Activated CD8-positive, alpha-beta memory T cell treated with anti-CD3 and anti-CD28 coated beads for 36 hours (primary cell): ENCODE measurements at regions not wholly inside any gene's neighbourhood (a gene's known extent, or its start where the extent isn't known, plus 50 kb on each side); places are given as distances from the start of the nearest gene placed in this dataset.
"Not testable (repeated sequence)": the region's sequence is repeated elsewhere in the genome, so short reads cannot be mapped to it uniquely, and the experiment has no call there.

Experiments
- CTCF ChIA-PET: fragments of 350-600 bp; sonication (Branson Sonifier 250); formaldehyde crosslinking; loops from one replicate; lab custom pipeline; 2021; ENCODE audit warnings: antibody characterized with exemption; lab: Charles Lee
- POLR2A ChIA-PET: fragments of 350-600 bp; sonication (Branson Sonifier 250); formaldehyde crosslinking; loops from one replicate; lab custom pipeline; 2021; ENCODE audit warnings: antibody characterized with exemption; lab: Charles Lee

DNA sequence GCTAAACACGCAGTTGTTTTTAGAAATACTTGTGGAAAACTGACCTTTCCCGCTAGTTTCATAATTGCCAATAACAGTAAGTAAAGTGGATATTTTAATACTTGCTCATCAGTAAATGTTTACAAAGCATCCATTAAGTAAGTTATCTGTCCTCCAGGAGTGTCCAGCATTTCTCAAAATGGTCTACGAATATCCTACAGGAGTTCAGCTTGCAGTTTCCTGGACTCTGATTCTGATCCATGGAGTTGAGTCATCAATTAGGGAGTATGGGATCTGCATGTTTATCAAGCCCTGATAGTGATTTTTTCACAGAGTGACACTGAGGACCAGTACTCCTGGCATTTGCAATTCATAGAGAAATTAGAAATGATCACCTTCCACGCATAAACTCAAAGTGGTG is 325.2 kb upstream of the AADAT start:
- POLR2A ChIA-PET, result no interaction called here
- CTCF ChIA-PET, result no interaction called here

DNA sequence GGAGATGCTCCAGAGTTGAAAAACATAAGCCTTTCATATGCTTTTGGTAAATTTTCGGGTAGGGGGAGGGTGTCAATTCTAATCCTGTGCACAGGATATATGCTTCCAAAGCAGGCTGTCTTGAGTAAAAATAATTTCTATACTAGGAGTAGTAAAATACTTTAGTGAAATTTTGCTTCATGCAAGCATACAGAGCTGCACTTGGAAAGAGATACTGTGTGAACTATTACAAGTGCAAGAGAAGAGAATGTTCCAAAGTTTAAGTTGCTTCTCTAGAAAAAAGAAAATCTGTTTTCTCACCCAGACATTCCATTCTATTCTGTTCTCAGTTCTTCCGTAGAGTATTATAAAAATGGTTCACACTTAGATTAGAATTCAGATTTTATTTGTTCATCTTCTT is 324.6 kb upstream of the AADAT start:
- CTCF ChIA-PET, result no interaction called here

DNA sequence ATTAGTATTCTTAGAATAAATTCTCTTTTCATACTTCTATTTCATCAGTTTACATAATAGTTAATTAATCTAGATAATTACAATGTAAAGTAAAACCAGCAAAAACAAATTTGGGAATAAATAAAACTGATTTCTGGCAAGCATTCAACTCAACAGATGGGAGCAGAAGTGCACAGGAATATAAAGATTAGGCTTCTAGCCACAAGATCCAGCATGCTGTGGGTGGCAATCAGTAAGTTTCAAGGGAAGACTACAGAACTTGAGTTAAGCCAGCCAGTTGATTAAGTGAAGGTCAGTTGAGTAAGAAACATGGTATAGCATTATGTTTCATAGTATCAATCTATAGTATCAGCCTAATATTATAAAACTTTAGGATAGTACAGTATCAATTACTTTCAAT is 324.2 kb upstream of the AADAT start:
- CTCF ChIA-PET, result no interaction called here
- POLR2A ChIA-PET, result no interaction called here

More for the DNA sequence above, 324.6 kb upstream of the AADAT start:
- POLR2A ChIA-PET, result no interaction called here

DNA sequence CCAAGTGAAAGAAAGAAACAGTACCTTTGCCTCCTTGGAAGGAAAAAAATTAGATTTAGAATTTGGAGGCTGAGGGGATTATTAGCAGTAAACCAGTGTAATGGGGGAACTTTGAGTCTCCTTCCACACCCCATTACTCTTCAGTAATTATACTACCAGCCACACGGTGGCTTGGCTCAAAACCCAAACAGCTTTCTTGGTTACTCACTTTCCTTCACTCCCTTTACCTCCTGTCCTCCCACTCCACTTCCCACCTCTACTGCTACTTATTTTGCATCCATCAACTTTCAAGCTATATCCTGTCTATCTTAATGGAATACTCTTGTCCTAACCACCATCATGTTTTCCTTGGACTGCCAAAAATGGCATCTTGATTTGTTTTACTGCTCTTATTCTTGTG is 310.6 kb upstream of the AADAT start:
- POLR2A ChIA-PET, result no interaction called here
- CTCF ChIA-PET, result no interaction called here

DNA sequence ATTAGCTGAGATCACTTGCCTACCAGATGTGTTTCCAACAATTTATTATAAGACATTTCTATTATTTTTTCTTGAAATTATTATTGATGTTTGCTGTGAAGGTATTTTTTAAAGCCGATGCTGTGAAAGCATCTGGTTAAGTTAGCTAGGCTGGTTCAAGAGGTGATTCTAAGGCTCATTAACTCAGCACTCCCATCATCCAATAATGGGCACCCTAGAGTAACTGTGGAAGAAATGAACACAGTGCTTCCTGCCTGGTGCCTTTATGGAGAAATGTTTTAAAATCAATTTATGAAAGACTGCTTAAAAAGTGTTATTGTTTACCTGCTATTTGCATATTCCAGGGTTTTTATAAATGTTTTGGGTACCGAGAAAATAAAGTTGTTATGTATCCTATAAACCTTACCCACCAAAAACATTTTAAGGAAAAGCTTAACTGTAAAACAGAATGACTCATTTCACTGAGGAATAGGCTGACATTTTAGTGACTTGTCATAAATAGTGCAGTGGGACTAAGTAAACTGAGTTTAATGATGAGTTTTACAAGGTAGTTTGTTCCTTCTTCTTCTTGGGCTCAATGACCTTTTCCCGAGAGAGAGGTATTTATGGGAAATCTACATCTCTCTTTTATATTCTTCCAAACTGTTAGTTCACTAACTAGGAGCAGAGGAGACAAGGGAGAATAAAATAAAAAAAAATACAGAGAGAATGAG is 310.0 kb upstream of the AADAT start:
- POLR2A ChIA-PET, result no interaction called here
- CTCF ChIA-PET, result no interaction called here

DNA sequence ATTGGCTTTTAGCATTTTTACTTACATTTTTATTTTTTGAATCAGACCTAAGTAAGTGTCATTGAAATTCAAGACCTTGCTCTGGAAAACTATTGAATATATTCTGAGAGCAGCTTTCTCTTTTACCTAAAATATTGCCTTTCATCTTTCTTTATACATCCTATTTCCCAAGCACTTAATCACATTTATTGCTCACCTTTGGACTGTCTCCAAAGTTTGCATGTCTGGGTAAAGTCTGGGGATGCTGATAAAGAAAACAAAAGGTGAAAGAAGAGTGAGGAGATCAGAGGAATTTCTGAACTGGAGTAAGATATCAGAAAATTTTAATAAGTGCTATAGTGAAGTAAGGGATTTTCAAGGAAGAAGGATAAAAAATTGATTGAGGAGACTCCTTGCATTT is 308.5 kb upstream of the AADAT start:
- ChIA-PET POLR2A (no interaction called here), CTCF (no interaction called here)

DNA sequence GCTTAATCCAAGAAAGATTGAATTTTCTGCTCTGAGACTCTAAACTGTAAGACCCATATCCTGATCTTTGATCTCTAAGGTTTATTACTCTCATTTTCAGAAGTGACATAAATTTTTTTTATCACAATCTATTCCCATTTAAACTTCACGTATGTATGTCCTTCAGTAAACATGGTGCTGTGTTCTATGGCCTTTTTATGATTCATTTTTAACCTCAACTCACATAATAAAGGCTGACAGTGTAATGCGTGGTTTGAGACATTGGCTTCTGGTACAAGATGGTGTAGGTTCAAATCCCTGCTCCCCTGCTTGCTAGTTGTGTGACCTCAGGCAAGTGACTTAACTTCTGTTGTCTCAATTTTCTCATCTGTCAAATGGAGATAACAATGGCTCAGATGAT is 306.0 kb upstream of the AADAT start:
- ChIA-PET CTCF (no interaction called here), POLR2A (no interaction called here)

DNA sequence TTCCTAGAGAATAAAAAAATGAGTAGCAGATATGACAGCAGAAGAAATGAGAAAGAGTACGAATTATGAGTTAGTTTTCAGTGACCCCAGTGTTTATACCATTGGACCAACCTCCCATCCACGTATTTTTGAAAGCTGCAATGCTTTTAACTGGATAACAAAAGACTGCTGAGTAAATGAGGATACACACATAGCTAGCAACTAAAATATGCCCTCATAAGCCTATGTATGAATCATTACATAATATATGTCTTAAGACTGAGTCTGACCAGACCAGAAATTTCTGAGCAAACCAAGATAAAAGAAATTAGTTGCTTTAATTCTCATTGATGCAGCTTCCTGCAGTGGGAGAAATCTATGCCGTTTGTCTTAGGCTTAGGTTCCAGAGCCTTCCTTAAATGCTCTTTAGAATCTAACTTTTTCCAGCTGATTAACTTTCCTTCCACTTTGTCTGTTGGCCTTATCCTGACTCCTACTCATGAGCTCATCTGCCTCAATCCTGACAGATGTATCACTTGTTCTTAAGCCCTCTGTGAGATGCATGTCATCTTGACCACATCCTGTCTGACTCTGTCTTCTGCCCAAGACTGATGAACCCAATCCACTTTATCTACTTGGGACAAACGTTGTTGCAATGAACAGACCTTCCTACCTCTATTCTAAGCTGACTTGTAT is 301.4 kb upstream of the AADAT start:
- CTCF ChIA-PET, result no interaction called here

DNA sequence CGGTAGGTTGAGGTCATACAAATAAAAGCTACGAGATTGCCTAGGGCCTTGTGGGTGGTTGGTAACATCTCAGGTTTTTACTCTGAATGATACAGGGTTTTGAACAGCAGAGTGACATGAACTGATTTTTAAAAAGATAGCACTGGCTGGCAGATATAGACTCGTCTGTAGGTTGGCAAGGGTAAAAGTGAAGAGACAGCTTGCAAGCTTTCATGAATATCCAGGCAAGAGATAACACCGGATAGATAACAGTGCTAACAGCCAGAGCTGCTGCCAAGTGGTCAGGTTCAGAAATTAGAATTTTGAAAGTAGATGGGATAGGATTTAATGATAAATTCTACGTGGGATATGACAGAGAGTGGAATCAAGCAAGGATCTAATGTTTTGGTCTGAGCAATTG is 299.7 kb upstream of the AADAT start:
- CTCF ChIA-PET, result no interaction called here
- POLR2A ChIA-PET, result no interaction called here

More for the DNA sequence above, 301.4 kb upstream of the AADAT start:
- POLR2A ChIA-PET, result no interaction called here

DNA sequence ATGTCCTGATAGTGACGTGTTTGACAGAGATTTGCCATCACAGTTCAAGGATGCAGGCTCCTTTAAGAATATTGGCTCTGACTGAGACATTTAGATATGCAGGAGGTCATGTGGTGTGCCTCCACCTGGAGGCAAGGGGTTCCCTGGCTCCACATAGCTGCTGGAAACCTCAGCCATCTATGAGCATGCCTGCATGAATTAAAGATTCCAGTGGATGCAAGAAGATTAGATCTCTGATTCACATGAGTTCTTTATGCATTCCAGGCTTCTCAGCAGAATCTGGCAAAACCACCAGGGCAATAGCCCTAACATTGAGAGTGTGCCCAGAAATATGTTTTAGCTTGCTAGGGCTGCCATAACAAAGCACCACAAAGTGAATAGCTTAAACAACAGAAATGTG is 298.5 kb upstream of the AADAT start:
- ChIA-PET CTCF (no interaction called here), POLR2A (no interaction called here)

DNA sequence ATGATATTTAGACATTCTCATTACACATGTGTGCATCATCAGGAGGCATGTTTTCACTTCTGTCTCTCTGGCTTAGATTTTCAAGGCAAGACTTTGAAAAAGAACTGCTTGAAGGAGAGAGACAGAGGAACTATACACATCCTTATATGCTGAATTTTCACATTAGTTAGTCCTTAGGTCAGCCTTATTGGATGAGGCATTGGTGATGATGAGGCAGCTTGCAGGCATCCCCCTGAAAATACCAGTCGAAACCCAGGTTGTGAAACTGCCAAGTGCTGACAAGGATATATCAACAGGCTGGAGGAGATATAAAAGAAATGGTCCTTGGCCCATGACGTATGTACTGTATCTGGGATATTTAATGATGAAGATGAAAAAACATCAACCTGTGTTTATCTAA is 297.2 kb upstream of the AADAT start:
- ChIA-PET POLR2A (no interaction called here), CTCF (no interaction called here)

DNA sequence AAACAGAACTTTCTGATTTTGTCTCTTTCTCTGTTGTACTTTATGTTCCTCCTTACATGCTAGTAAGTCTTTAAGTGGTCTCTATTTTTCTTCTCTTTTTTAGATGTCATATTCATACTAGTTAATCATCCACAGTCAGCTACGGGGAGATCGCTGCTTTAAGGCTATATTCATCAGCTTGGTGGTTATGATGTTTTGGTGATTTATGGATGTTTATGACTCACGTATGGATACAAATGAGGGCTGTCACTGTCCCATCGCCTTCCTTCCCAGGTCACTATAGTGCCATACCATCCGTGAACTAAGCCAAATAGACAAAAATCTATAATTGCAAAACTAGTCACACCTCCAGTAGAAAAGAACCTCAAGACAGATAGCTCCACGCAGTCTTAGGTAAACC is 296.8 kb upstream of the AADAT start:
- ChIA-PET POLR2A (no interaction called here), CTCF (no interaction called here)

DNA sequence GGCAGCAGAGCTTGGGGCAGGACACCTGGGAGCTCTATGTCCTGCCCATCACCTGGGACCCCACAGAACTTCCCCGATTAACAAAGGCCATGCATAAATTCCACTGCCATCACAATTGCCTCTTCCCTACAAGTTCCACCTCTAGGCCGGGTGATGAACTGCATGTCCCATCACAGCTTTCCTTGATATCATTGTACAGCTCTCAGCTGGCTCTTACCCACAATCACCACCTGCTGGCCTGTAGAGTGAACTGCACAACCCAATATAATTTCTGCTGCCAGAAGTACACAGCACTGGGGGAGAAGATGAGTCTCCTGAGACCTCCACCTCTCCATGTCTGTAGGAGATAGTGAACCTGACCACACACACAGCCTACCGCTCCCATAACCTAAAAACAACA is 285.0 kb upstream of the AADAT start:
- POLR2A ChIA-PET, result no interaction called here
- CTCF ChIA-PET, result no interaction called here

DNA sequence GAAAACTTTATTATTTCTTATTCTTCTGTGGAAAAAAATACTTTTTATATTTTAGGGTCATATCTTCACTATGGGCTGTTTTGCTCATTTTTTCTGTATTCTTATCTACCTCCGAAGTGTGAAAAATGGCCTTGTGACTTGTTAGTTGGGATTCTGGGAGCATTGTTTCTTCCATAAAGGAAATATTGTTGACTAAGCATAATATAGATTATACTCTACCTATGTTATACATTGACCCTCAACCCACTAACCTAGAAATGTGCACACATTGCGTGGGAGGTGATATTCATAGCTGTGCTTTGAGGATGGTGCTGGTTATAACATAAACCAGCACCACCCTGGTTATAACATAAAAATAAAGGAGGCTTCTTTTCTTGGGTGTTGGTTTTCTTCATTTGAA is 259.2 kb upstream of the AADAT start:
- POLR2A ChIA-PET, result no interaction called here
- CTCF ChIA-PET, result no interaction called here

DNA sequence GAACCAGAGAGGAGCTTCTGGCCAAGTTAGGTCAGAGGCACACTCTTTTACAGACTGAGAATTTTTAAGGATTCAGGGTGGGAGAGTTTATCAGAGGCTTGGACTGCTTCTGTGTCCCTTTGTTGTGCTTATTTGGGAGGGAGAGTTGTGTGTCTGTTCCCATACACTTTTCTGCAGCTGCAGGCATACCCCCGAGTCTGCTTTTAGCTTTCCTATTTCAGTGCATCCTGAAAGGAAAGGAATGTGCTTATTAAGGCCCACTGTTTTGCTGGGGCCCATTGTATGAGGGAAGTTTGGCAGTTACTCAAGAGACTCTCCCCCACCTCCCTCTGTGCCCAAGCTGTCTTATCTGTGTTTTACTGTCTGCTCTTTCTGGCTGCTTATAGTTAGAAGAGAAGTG is 257.4 kb upstream of the AADAT start:
- POLR2A ChIA-PET, CTCF ChIA-PET: not testable (repeated sequence)

DNA sequence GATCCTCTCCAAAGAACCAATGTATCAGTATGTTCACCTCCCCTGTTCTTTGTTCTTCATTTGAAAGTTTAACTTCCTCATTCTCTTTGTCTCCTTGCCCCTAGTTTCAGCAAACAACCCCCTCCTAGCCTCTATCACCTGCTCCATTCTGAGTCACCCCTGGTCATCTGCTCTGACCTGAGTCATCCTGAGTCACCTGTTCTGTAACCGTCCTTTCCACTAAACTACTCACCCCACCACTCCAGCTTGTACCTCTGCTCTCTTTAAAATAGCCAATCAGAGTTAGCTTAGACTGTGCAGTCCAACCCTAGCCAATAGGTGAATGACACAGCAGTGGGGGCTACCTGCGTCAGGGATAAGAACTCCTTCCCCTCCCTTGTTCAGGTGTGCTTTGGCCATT is 249.8 kb upstream of the AADAT start:
- CTCF ChIA-PET, result no interaction called here
- POLR2A ChIA-PET, result no interaction called here

DNA sequence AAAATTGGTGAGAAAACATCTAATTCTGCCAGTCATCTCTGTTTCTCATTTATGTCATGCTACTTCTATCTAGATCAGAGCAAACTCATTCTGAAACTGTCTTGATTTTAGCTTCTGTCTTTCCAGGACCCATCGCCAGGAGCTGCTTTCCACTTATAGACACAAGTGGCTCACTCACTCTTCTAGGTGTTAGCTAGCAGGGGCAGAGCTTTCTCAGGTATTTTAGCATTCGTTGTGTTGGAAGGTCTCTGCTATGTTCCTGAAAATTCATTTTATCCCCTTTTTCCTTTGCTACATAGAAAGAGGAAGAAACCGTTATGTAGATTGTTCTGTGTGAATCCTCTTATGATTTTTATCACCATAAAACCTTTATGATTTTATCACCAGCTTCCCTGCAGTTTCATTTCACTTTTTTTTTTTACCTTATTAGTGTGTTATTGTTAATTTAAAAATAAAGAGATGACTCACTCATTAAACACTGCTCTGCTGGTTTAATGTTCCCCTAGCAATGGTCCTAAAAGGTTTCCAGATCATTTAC is 246.6 kb upstream of the AADAT start:
- CTCF ChIA-PET, result no interaction called here
- POLR2A ChIA-PET, result no interaction called here

DNA sequence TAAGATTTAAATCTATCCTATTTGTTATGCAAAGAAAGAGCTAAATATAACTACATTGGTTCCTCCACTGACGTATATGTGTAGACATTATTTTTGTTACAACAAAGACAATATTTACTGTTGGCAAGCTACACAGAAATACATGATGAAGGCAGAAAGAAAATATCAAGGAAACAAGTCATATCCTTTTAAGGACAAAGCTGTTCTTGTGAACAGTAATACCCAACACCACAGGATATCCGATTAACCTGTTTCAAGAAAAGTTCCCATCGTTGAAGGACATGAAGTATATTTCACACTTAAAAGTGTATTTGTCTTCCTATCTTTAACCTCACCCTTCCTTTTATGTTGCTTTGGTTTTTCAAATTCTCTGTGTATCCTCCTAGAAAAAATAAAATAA is 235.8 kb upstream of the AADAT start:
- ChIA-PET CTCF (no interaction called here), POLR2A (no interaction called here)

DNA sequence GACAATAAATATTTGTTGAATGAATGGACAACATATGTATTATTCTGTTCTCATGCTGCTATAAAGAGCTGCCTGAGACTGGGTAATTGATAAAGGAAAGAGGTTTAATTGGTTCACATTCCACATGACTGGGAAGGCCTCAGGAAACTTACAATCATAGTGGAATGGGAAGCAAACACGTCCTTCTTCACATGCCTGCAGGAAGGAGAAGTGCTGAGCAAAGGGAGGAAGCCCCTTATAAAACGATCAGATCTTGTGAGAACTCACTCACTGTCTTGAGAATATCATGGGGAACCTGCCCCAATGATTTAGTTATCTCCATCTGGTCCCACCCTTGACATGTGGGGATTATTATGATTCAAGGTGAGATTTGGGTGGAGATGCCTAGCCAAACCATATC is 233.9 kb upstream of the AADAT start:
- ChIA-PET POLR2A (no interaction called here), CTCF (no interaction called here)

DNA sequence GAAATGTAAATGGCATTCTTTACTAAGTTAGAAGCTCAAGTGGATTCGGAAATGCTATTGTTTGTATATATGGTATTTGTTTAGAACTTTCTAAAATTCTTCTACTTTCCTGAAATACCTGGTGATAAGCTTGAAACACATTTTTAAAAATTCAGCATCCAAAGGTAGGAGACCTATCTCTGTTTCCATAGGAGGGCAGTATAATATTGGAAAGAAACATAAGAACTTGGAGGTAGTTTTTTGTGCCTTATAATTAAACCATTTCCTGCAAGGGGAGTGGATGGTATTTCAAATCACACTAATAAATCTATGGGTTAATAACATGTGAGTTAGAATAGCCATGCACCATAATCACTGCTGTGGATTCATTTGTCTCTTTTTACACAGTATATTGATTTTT is 217.4 kb upstream of the AADAT start:
- ChIA-PET CTCF (no interaction called here), POLR2A (no interaction called here)

DNA sequence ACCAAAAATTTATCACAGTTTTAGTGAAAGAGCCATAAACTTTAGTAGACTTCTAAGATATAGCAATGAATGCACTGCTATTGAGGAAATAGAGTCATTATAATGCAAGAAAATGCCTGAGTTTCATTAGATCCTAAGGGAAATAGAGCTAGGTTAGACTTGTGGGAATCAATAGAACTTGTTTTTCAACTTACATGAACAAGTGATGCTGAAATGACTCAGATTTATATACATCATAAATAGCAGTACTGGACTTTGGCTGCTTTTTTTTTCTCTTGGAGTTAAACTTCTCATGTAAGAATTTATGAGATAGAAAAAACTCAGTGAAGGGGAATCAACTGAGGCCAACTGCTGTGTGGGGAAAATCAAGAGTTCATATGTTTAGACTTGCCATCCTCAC is 216.5 kb upstream of the AADAT start:
- ChIA-PET POLR2A (no interaction called here), CTCF (no interaction called here)
